ENCODE measurements at regions not wholly inside any gene's neighbourhood (a gene's known extent, or its start where the extent isn't known, plus 50 kb on each side); places are given as distances from the start of the nearest gene placed in this dataset.

GRCh38 chr14:61174987-61175386, 106.2 kb downstream of the TMEM30B start:
- no peak for TF ChIP-seq CTCF (IDR thresholded peaks at IDR 0.05; ENCODE audit: low read depth, low read length)
- no peak overlapping the region for H3K4me3 ChIP-seq (replicated peaks in 1 of 2; ENCODE audit: low read depth in 2 of 2, low read length in 2 of 2)
- DNase-seq (ENCODE audit: low read depth in 2 of 2): peak; percentile 56 to 74

- TF ChIP-seq CTCF (IDR thresholded peaks at IDR 0.05; ENCODE audit: low read depth, low read length): no peak
- no peak overlapping the region for H3K4me3 ChIP-seq (replicated peaks in 1 of 2; ENCODE audit: low read depth in 2 of 2, low read length in 2 of 2)
- no peak for DNase-seq (ENCODE audit: low read depth in 2 of 2)
These were observed 106.7 kb downstream of the TMEM30B start for GRCh38 chr14:61174441-61174891.

GRCh38 chr14:61171727-61172126, 109.4 kb downstream of the TMEM30B start:
- no peak for DNase-seq (ENCODE audit: low read depth in 2 of 2)
- H3K4me3 ChIP-seq (replicated peaks in 1 of 2; ENCODE audit: low read depth in 2 of 2, low read length in 2 of 2): no peak overlapping the region
- no peak for TF ChIP-seq CTCF (IDR thresholded peaks at IDR 0.05; ENCODE audit: low read depth, low read length)

GRCh38 chr14:61168141-61168540, 113.0 kb downstream of the TMEM30B start:
- no peak overlapping the region for H3K4me3 ChIP-seq (replicated peaks in 1 of 2; ENCODE audit: low read depth in 2 of 2, low read length in 2 of 2)
- no peak for TF ChIP-seq CTCF (IDR thresholded peaks at IDR 0.05; ENCODE audit: low read depth, low read length)
- DNase-seq (ENCODE audit: low read depth in 2 of 2): peak in 1 of 2 donors; percentile 24

GRCh38 chr14:61167642-61168041, 113.5 kb downstream of the TMEM30B start:
- no peak for TF ChIP-seq CTCF (IDR thresholded peaks at IDR 0.05; ENCODE audit: low read depth, low read length)

GRCh38 chr14:61160798-61161197, 120.3 kb downstream of the TMEM30B start:
- no peak overlapping the region for H3K4me3 ChIP-seq (replicated peaks in 1 of 2; ENCODE audit: low read depth in 2 of 2, low read length in 2 of 2)
- no peak for DNase-seq (ENCODE audit: low read depth in 2 of 2)
- TF ChIP-seq CTCF (IDR thresholded peaks at IDR 0.05; ENCODE audit: low read depth, low read length): no peak

More at GRCh38 chr14:61167642-61168041, 113.5 kb downstream of the TMEM30B start:
- no peak overlapping the region for H3K4me3 ChIP-seq (replicated peaks in 1 of 2; ENCODE audit: low read depth in 2 of 2, low read length in 2 of 2)
- DNase-seq (ENCODE audit: low read depth in 2 of 2): no peak

- DNase-seq (ENCODE audit: low read depth in 2 of 2): no peak
- H3K4me3 ChIP-seq (replicated peaks in 1 of 2; ENCODE audit: low read depth in 2 of 2, low read length in 2 of 2): no peak overlapping the region
- no peak for TF ChIP-seq CTCF (IDR thresholded peaks at IDR 0.05; ENCODE audit: low read depth, low read length)
These were observed 126.5 kb downstream of the TMEM30B start for GRCh38 chr14:61154641-61155040.

Data from cardiac fibroblast (primary cell).